ENCODE measurements at regions not wholly inside any gene's neighbourhood (a gene's known extent, or its start where the extent isn't known, plus 50 kb on each side); places are given as distances from the start of the nearest gene placed in this dataset.

DNA sequence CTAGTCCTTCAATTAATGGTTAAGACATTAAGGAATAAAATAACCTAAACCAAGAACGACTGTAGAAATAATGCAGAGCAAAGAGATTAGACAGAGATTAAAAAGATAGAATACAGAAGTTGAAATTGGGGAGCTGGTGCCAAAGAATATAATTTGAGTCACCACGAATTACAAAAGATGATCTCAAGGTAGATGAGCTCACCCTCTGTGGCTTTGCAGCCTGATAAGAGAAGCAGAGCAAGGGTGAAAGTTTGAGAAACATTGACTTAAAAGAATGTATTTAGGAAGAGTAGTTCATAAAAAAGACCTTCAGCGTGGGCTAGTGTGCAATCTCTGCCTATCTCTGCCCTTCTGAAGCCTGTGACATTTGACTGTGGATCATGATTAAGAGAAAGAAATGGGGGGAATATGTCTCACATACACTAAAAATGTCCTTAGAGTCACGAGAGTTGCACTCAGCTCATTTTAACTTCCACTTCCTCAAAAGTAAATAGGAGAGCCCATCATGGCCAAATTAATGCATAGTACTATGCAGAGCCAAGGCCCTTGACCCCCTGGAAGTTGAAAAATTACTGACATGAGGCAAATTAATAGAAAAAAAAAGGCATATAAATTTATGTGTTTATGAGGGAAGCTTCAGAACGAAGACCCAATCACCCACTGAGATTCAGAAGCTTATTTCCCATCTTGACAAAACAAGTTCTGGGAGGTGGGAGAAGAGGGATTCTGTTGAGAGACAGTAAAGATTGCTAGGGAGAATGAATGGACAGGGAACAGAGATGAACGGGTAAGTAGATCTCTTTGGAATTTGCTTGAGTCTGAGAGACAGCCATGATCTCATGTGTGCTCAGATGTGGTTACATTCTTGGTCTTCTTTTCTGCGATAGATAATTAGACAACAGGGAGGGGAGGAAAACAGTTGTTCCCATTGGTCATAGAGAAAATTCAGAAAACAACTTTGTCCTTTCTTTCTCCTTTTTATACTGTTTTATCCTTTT is 395.4 kb upstream of the LRRC7 start:
- peaks cover 24% of the 10 kb centered on the region for H3K9me3 ChIP-seq (ENCODE audit: insufficient read depth, low read depth, low read length)
- no peak overlapping the region for H3K4me3 ChIP-seq (ENCODE audit: low read length)
- no peaks in the 10 kb centered on the region for H3K36me3 ChIP-seq (ENCODE audit: insufficient read depth, low read depth, low read length)
- H3K27ac ChIP-seq (ENCODE audit: low read length), result no peak overlapping the region
- no peaks in the 10 kb centered on the region for H3K27me3 ChIP-seq (ENCODE audit: insufficient read depth, low read length)
- no peak overlapping the region for H3K9ac ChIP-seq (ENCODE audit: low read depth, low read length)
- H3K4me1 ChIP-seq (ENCODE audit: insufficient read depth, low read length), result no peaks in the 10 kb centered on the region

DNA sequence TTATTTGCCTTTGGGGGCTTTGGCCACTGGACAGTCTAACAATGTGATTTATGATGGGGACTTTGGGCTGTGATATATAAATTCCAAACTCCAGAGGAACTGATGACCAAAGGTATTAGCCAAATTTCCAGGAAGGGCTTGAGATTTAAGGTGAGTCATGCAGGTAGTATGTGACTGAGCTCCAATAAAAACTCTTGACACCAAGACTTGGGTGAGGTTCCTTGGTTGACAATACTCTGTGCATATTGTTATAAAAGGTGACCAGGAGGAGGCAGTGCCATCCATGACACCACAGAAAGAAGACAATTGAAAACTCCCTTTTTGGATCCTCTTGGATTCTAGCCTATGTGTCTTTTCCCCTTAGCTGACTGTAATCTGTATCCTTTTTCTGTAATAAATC is 392.7 kb upstream of the LRRC7 start:
- no peak overlapping the region for H3K27ac ChIP-seq (ENCODE audit: low read length)
- H3K9ac ChIP-seq (ENCODE audit: low read depth, low read length), result no peak overlapping the region
- H3K36me3 ChIP-seq (ENCODE audit: insufficient read depth, low read depth, low read length), result no peaks in the 10 kb centered on the region
- no peaks in the 10 kb centered on the region for H3K27me3 ChIP-seq (ENCODE audit: insufficient read depth, low read length)
- H3K9me3 ChIP-seq (ENCODE audit: insufficient read depth, low read depth, low read length), result peaks cover 11% of the 10 kb centered on the region
- no peak overlapping the region for H3K4me3 ChIP-seq (ENCODE audit: low read length)
- H3K4me1 ChIP-seq (ENCODE audit: insufficient read depth, low read length), result no peaks in the 10 kb centered on the region

DNA sequence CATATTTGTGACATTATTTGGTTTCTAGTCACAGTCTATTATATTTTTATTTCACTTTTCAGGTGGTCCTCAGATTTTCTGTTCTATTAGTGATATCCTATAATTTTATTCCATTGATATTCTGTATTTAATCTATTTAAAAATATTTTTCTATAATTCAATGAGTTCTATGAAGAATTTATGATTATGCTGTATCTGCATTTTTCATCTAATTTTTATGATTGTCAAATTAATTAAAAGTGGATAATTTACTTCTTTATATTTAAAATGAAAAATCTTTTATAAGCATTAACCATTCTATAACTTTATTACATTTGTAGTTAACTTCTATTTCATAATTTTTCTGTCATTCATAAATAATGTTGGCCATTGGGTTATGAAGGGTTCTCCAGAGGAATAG is 387.4 kb upstream of the LRRC7 start:
- no peaks in the 10 kb centered on the region for H3K9me3 ChIP-seq (ENCODE audit: insufficient read depth, low read depth, low read length)
- no peak overlapping the region for H3K9ac ChIP-seq (ENCODE audit: low read depth, low read length)
- H3K36me3 ChIP-seq (ENCODE audit: insufficient read depth, low read depth, low read length), result no peaks in the 10 kb centered on the region
- H3K27me3 ChIP-seq (ENCODE audit: insufficient read depth, low read length), result no peaks in the 10 kb centered on the region
- H3K4me1 ChIP-seq (ENCODE audit: insufficient read depth, low read length), result peaks cover 4% of the 10 kb centered on the region; the same call in 1 of the 2 replicates
- no peak overlapping the region for H3K27ac ChIP-seq (ENCODE audit: low read length)
- H3K4me3 ChIP-seq (ENCODE audit: low read length), result no peak overlapping the region

DNA sequence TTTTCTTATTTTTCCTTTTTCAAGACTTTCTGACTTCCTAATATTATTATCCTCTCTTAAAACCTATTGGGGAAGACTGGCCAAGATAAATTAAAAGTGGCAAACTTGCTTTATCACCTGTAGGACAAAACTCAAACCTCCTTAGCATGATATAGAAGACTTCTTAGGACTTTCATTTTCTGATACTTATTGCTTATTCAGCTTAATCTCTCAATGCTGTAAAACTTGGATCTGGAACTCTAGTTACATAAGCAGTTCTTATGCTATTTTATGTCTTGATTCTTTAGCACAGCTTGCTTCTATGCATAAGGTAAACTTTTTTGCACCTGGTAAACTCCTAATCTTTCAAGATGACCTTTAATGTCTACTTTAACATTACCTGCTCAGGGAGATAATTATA is 382.3 kb upstream of the LRRC7 start:
- H3K9ac ChIP-seq (ENCODE audit: low read depth, low read length), result no peak overlapping the region
- H3K36me3 ChIP-seq (ENCODE audit: insufficient read depth, low read depth, low read length), result no peaks in the 10 kb centered on the region
- H3K9me3 ChIP-seq (ENCODE audit: insufficient read depth, low read depth, low read length), result no peaks in the 10 kb centered on the region
- H3K4me1 ChIP-seq (ENCODE audit: insufficient read depth, low read length), result peaks cover 4% of the 10 kb centered on the region; the same call in 1 of the 2 replicates
- H3K4me3 ChIP-seq (ENCODE audit: low read length), result no peak overlapping the region
- H3K27ac ChIP-seq (ENCODE audit: low read length), result no peak overlapping the region
- no peaks in the 10 kb centered on the region for H3K27me3 ChIP-seq (ENCODE audit: insufficient read depth, low read length)

DNA sequence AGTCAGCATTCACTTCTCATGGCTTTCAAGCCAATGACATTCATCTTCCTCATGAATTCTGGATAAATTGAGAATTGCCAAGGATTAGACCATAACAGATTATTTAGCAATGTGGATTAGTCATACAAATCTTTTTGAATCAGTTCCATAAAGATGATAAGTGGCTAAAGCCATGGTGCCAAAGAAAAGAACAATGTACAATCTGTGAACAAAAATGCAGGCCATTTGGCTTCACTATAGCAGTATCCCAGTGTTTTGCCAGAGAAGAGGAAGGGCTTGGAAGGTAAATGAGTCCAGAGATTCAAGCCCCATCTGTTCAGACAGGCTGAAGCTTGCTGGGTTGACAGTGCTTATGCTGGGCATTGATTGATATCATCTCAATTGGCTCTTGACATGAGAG is 376.4 kb upstream of the LRRC7 start:
- H3K9me3 ChIP-seq (ENCODE audit: insufficient read depth, low read depth, low read length), result no peaks in the 10 kb centered on the region
- no peaks in the 10 kb centered on the region for H3K27me3 ChIP-seq (ENCODE audit: insufficient read depth, low read length)
- H3K4me3 ChIP-seq (ENCODE audit: low read length), result no peak overlapping the region
- no peaks in the 10 kb centered on the region for H3K4me1 ChIP-seq (ENCODE audit: insufficient read depth, low read length)
- no peaks in the 10 kb centered on the region for H3K36me3 ChIP-seq (ENCODE audit: insufficient read depth, low read depth, low read length)
- H3K9ac ChIP-seq (ENCODE audit: low read depth, low read length), result no peak overlapping the region
- H3K27ac ChIP-seq (ENCODE audit: low read length), result no peak overlapping the region

DNA sequence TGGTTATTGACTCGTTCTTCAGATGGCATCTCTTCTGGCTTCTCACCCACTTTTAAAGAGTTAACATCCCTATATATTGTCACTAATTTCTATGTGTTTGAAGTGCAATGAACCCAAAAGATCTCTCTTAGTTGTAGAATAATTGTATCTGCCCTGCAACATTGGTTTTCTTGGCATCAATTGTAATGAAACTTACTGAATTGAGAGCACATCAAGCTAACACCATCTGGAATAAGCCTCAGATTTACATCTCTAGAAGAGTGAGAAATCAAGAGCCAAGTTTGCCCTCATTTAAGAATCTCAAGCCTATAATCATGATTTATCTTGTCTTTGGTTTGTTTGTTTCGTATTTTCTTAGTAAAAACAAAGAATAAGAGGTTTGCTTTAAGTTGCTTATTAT is 372.6 kb upstream of the LRRC7 start:
- Histone ChIP-seq H3K36me3 (ENCODE audit: insufficient read depth, low read depth, low read length) (no peaks in the 10 kb centered on the region), H3K4me3 (ENCODE audit: low read length) (no peak overlapping the region), H3K9ac (ENCODE audit: low read depth, low read length) (no peak overlapping the region), H3K27me3 (ENCODE audit: insufficient read depth, low read length) (no peaks in the 10 kb centered on the region), H3K27ac (ENCODE audit: low read length) (no peak overlapping the region), H3K9me3 (ENCODE audit: insufficient read depth, low read depth, low read length) (no peaks in the 10 kb centered on the region), H3K4me1 (ENCODE audit: insufficient read depth, low read length) (no peaks in the 10 kb centered on the region)

DNA sequence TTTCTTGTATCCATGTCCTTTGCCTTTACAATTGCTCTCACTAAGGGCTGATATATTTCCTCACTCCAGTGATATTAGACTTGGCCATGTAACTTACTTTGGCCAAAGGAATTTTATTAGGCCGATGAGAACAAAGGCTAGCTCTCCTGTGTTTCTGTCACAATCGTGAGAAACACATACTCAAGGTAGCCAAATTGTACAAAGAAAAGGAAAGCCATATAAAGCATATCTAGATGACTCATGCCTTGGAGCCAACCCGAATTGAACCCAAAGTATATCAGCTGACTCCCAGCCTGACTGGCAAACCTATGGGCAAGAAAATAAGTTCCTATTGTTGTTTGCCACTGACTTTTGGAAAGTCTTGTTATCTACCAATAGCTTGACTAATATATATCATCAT is 371.7 kb upstream of the LRRC7 start:
- Histone ChIP-seq H3K36me3 (ENCODE audit: insufficient read depth, low read depth, low read length) (no peaks in the 10 kb centered on the region), H3K4me1 (ENCODE audit: insufficient read depth, low read length) (no peaks in the 10 kb centered on the region), H3K9ac (ENCODE audit: low read depth, low read length) (no peak overlapping the region), H3K27ac (ENCODE audit: low read length) (no peak overlapping the region), H3K9me3 (ENCODE audit: insufficient read depth, low read depth, low read length) (no peaks in the 10 kb centered on the region), H3K27me3 (ENCODE audit: insufficient read depth, low read length) (no peaks in the 10 kb centered on the region), H3K4me3 (ENCODE audit: low read length) (no peak overlapping the region)

DNA sequence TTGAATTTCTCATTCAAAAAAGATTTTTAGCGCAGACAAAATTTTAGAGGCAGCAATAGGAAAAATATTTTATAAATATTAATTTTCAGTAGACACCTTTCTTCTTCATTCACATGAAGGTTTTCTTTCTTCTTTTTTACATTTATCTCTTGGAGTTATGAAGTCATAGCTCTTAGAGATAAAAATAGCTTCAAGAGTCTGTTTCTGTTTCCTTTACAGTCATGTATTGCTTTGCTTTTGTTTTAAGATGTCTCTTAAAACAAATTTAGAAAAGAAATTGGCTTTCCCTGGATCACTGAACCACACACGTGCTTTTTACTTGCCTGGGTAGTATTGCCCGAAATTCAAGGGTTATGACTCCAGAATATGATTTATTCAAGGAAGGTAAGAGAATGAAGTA is 369.9 kb upstream of the LRRC7 start:
- Histone ChIP-seq H3K36me3 (ENCODE audit: insufficient read depth, low read depth, low read length) (no peaks in the 10 kb centered on the region), H3K9me3 (ENCODE audit: insufficient read depth, low read depth, low read length) (no peaks in the 10 kb centered on the region), H3K27ac (ENCODE audit: low read length) (no peak overlapping the region), H3K9ac (ENCODE audit: low read depth, low read length) (no peak overlapping the region), H3K4me3 (ENCODE audit: low read length) (no peak overlapping the region), H3K4me1 (ENCODE audit: insufficient read depth, low read length) (no peaks in the 10 kb centered on the region), H3K27me3 (ENCODE audit: insufficient read depth, low read length) (no peaks in the 10 kb centered on the region)

DNA sequence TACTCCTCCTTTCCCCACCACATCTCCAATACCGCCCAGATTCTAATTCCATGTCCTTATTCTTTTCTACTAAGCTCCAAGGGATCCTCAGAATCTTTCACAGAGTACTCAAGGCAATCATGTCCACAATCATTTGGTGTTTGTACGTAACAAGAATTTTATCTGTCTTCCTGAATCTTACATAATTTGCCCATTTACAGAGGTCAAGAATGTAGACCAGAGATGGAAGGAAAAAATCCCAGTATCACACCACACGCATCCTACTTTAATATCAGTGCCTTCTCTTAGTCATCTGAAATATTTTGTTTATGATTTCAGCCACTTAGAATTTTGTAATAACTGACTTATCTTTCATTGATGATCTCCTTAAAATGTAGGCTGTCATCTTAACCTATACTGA is 366.0 kb upstream of the LRRC7 start:
- Histone ChIP-seq H3K36me3 (ENCODE audit: insufficient read depth, low read depth, low read length) (no peaks in the 10 kb centered on the region), H3K4me3 (ENCODE audit: low read length) (no peak overlapping the region), H3K9me3 (ENCODE audit: insufficient read depth, low read depth, low read length) (peaks cover 11% of the 10 kb centered on the region; the same call in 1 of the 2 replicates), H3K4me1 (ENCODE audit: insufficient read depth, low read length) (no peaks in the 10 kb centered on the region), H3K9ac (ENCODE audit: low read depth, low read length) (no peak overlapping the region), H3K27me3 (ENCODE audit: insufficient read depth, low read length) (no peaks in the 10 kb centered on the region), H3K27ac (ENCODE audit: low read length) (no peak overlapping the region)

DNA sequence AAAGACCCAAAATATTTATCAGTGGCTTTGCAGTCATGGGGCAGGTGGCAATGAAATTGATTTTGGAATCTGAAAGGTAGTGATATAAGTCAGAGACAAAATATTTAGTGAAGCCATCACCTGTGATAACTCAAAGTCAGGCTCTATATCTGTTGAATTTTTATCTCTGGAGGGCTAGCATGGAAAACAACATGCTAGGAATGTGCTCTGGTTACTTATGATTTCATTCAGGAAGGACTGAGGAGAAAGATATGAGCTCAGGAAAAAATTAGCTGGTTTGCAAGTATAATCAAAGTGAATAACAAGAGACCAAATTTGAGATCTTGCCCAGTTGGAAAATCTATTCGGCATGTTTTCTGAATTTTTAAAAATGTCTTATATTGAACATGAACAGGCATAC is 364.6 kb upstream of the LRRC7 start:
- Histone ChIP-seq H3K27me3 (ENCODE audit: insufficient read depth, low read length) (no peaks in the 10 kb centered on the region), H3K4me1 (ENCODE audit: insufficient read depth, low read length) (no peaks in the 10 kb centered on the region), H3K36me3 (ENCODE audit: insufficient read depth, low read depth, low read length) (no peaks in the 10 kb centered on the region), H3K4me3 (ENCODE audit: low read length) (no peak overlapping the region), H3K9ac (ENCODE audit: low read depth, low read length) (no peak overlapping the region), H3K9me3 (ENCODE audit: insufficient read depth, low read depth, low read length) (peaks cover 11% of the 10 kb centered on the region; the same call in 1 of the 2 replicates), H3K27ac (ENCODE audit: low read length) (no peak overlapping the region)

DNA sequence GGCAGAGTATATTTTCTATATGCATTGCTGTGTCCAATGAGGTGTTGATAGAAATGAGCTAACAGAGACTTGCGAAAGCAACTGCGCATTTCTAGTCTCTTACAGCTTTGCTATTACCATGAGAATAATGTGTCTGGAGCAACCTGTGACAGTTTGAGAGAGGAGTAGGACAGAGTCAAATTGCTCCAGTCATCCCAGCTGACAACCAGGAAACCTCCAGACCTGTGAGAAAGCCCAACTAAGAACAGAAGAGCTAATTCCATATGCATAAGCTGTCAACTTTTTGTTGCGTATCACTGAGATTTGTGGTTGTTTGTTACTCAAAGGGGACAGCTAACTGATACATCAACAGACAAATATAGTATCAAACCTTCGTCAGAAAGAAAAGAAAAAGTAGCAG is 354.1 kb upstream of the LRRC7 start:
- H3K27ac ChIP-seq (ENCODE audit: low read length), result no peak overlapping the region
- no peak overlapping the region for H3K4me3 ChIP-seq (ENCODE audit: low read length)
- H3K9ac ChIP-seq (ENCODE audit: low read depth, low read length), result no peak overlapping the region
- H3K36me3 ChIP-seq (ENCODE audit: insufficient read depth, low read depth, low read length), result no peaks in the 10 kb centered on the region
- no peaks in the 10 kb centered on the region for H3K9me3 ChIP-seq (ENCODE audit: insufficient read depth, low read depth, low read length)
- no peaks in the 10 kb centered on the region for H3K4me1 ChIP-seq (ENCODE audit: insufficient read depth, low read length)
- H3K27me3 ChIP-seq (ENCODE audit: insufficient read depth, low read length), result no peaks in the 10 kb centered on the region

DNA sequence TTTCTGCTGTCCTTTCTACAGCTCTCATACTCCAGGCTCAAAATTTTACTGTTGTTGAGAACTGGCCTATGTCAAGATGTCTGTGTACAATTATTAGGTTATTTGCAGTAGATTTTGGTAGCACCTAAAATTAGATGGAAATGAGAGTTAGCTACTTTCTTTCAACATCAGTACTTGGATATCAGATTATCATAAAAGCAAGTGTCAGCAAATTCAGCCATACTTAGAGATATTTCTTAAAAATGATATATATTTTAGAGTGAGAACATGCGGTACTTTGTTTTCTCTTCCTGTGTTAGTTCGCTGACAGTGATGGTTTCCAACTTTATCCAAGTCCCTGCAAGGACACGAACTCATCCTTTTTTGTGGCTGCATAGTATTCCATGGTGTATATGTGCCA is 351.8 kb upstream of the LRRC7 start:
- no peaks in the 10 kb centered on the region for H3K36me3 ChIP-seq (ENCODE audit: insufficient read depth, low read depth, low read length)
- H3K4me1 ChIP-seq (ENCODE audit: insufficient read depth, low read length), result no peaks in the 10 kb centered on the region
- no peak overlapping the region for H3K4me3 ChIP-seq (ENCODE audit: low read length)
- no peak overlapping the region for H3K9ac ChIP-seq (ENCODE audit: low read depth, low read length)
- no peaks in the 10 kb centered on the region for H3K9me3 ChIP-seq (ENCODE audit: insufficient read depth, low read depth, low read length)
- no peaks in the 10 kb centered on the region for H3K27me3 ChIP-seq (ENCODE audit: insufficient read depth, low read length)
- H3K27ac ChIP-seq (ENCODE audit: low read length), result no peak overlapping the region

All from iPS-20b (cell line).